NCI-H2196 treated with DMSO at 0.1 percent for 48 hours (cell line): ENCODE measurements at regions not wholly inside any gene's neighbourhood (a gene's known extent, or its start where the extent isn't known, plus 50 kb on each side); places are given as distances from the start of the nearest gene placed in this dataset.
A peak's percentile ranks its signal among the peaks of the same experiment; 100 is the strongest.

Experiments
- DNase-seq: peaks from one replicate; lab custom pipeline; 2025; ENCODE audit not compliant: unreplicated experiment; lab: John Stamatoyannopoulos, UW

DNA sequence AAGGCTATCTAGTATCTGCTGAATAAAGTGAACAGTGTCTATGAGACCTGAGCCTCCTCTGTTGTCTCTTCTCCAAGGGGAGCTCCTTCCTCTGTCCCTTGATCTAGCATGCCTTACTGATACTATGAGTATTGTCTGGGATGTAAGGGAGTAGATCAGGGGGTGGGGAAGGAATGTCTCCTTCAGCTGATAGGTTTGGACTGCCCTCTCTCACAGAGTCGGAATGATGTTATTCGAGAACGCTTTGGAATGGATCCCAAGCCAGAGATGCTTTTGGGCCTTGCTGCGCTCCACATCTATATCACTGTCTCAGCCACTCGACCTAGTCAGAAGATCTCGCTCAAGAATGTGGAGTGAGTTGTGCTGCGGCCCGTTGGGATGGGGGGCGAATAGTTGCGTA is 68.3 kb upstream of the PRPS1 start:
- DNase-seq: no peak

DNA sequence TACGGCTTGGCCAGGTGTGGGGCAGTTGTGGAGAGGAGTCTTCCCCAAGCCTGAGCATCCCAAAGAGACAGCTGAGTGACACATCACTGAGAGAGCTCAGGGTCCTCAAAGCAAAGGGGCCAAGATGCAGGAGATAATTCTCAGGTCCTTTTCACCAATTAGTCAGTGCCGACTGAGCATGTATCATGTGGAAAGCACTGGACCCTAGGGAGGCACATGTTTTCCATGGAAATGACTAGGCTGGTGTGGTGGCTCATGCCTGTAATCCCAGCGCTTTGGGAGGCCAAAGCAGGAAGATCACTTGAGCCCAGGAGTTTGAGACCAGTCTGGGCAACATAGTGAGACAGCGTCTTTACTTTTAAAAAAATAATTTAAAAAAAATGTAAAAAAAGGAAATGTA is 67.3 kb upstream of the PRPS1 start:
- DNase-seq: no peak

DNA sequence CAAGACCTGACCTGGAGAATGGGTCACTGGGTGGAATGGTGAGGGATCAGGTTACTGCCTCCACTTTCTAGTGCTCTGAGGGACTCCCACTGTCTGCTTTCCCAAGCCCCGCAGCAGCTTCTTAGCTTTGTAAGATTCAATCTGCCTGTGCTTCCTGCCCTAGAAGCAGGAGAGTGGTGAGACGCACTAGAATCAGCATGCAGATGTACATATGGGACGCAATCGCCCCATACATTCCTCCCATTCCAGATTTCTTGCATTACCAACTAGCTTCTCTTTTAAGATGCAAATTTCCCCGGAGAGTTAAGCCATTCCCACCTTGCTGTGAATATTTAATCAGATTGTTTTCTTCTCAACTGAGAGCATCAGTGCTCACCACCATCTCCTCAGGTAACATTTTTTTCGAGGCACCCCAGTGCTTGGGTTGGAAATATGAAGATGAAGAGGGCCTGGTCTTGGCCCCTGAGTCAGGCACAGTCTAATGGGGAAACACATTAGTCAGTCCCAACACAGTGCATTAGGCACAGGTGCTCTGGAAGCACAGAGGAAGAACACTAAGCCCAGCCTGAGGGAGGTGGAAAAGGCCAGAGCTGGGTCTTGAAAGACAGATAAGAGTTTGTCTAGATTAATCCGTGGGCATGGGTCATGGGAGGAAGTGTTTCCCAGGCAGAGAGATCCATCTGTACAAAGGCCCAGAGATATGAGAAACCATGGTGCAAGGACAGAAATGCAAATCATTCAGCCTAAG is 66.7 kb upstream of the PRPS1 start:
- no peak for DNase-seq

DNA sequence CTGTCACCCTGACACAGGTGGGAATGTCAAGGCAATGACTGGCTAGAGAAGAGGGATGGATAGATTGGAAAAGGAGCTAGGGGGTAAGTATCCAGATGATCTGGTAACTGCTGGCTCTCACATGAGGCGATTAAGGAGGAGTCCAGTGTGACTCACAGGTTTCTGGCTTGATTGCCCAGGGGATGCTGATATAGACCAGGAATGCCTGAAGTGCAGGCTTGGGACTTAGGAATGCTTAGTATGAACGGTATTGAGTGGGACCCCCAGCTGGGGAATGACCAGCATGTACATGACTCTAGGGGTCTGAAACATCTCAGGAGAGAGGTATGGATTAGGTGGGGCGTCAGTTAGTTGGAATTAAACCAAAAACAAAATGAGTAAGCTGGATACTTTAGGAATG is 65.8 kb upstream of the PRPS1 start:
- DNase-seq: no peak

DNA sequence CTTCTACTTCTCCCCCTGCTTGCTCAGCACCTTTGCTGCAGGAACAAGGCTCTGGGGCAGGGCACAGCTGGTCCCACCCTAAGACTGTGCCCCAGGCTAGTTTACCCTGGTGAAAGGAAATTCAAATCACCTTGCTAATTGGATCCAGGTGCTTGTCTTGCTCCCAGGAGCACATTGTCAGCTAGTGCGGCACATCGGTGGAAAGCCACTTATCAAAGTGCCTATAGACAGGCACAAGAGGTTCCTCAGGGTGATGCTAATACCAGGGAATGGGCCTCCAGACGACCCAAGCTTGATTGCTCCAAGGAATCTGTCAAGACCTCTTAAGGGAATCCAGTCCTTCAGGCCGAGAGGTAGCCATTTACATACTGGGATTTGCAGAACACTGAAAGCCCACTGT is 64.5 kb upstream of the PRPS1 start:
- no peak for DNase-seq

DNA sequence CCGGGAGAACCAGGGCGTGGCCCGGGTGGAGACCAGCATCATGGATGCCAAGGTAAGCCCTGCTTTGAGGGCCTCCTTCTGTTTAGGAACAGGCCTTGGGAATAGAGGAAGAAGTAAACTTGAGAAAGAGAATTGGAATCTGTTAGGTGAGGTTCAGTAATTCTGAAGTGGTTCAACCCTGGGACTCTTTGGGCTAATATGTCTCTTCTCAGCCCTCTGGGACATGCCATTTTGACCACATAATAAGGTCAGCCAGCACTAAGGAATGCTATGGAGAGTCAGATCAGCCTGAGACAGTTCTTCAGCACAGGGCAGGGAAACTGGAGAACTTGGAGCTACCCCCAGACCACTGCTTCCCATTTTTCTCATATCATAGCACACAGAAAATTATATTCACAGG is 63.3 kb upstream of the PRPS1 start:
- DNase-seq: no peak

DNA sequence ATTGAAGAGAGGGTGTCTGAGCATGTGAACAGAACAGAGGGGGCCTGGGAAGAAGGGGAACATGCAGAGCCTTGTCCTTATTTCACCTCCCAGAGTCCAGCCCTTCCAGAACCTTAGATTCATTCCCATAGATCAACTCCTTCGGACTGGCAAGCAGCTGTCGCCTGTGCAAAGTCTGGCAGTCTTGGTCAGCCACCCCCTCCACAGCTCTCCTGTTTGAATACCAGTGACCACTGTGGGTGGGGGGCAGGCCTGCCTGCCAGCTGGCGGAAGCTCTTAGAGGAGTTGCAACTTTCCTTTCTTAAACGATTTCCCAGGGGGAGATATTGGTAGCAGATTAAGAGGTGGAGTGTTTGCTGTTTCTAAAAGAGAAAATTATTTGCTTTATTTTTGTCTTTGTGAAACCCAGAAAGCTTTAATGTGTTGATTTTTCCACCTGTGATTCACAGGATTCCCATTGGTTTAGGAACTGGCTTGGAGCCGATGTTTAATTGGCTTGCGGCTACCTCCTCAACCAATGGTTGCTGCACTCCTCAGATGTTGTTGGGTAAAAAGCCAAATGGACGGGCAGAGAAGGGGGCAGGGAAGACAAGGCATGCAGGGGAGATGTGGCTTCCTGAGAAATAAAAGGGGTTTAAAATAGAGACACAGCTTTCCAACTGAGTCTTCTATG is 62.2 kb upstream of the PRPS1 start:
- DNase-seq: peak; percentile 54

DNA sequence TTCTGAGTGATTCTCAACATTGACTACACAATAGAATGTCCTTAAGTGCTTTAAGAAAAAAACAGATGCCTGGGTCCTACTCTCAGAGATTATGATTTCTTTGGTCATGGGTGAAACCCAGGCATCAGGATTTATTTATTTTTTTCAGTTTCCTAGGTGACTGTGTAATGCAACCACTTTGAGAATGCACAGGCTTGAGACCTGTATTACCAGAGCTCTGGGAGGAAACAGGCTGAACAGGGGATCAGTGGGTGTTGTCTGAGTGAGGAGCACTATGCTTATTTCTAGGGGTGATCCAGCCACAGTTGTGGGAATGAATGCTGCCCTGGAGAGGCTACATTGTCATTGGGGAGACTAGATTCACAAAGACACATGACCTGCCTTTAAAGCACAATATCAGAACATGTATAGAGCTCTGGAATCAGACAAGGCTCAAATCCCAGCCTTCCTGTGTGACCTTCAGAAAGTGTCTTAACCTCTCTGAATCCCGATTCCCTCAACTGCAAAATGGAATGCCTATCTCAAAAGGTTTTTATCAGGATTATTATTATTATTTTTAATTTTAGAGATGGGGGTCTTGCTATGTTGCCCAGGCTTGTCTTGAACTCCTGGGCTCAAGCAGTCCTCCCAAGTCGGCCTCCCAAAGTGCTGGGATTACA is 61.6 kb upstream of the PRPS1 start:
- peak; percentile 20 for DNase-seq

DNA sequence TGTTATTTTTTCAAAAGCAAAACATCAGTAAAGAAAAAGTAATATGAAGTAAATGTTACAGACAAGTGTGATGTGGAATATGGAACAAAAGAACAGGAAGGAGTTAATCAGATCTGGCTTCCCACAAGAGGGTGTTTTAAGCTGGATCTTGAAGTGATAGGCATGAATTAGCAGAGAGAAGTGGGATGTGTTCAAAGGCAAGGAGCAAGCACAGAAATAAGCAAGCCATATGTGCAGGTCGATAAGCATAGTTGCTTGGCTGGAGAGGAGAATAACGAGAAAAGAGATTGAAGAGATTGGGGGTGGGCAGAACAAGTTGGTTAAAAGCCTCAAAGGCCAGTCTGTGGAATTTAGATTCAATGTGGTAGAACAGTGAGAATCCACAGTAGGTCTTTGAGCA is 60.9 kb upstream of the PRPS1 start:
- DNase-seq: no peak

DNA sequence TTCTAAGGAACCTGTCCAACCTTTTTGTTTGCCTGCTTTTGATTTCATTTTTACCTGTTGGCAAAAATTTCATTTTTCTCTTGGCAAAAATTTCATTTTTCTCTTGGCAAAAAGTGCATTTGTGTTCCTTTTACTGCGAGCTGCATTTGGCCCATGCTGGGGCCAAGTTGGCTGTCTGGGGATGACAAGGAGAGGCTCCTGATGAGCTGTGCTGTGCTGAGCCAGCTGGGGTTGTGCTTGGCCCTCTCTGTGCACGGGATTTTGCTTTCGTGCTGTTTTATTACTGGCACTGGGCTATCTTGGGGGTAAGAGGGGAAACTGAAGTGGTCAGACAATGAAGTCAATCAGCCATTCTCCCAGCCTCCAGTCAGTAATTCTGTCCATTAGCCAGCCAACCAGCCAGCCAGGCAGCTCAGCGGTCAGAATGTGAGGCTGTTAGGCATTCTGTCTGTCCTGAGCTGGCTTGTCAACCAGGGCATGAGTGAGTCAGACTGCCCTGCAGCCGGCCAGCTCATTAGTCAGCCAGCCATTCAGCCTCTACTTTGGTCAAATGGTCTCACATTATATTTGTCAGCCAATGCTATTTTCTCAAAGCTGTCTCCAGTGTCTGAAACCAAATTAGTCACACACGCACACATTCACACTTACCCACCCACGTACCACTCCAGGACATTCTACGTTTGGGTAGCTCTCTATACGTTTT is 56.9 kb upstream of the PRPS1 start:
- no peak for DNase-seq

DNA sequence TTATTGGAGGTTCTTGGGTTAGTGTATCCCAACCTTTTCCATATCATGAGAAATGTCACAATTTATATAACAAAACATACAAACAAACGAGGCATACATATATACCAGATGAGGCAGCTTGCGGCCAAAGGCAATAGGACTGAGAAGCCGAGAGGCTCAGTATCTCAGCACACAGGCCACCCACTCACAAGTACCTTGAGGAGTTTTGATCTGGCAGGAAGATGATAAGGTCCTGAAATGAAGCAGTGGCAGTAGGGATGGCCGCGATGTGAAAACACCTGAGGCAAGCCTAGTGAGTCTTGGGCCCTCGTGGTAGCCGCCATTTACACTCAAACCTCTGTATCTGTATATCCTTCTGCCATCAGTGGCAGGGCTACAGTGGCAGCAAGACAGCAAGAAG is 55.3 kb upstream of the PRPS1 start:
- DNase-seq: no peak

DNA sequence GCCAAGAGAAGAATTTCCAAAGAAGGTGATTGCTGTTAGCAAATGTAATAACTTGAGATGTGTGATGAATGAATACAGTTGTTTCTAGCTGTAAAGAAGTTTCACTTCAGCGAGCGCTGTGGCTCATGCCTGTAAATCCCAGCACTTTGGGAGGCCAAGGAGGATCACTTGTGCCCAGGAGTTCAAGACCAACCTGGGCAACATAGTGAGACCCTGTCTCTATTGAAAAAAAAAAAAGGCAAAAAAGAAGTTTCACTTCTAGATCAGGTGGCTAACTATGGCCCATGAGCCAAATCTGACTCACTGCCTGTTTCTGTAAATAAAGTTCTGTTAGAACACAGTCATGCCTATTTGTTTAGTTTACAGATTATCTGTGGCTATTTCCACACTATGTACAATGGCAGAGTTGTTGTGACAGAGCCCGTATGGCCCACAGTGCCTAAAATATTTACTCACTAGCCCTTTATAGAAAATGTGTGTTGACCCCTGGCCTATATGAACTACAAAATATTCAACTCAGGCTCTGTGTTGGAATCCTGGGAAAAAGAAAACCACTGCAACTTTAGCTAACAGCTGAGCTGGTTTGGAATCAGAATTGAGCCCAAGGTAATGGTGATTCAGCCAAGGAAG is 54.1 kb upstream of the PRPS1 start:
- DNase-seq: no peak

DNA sequence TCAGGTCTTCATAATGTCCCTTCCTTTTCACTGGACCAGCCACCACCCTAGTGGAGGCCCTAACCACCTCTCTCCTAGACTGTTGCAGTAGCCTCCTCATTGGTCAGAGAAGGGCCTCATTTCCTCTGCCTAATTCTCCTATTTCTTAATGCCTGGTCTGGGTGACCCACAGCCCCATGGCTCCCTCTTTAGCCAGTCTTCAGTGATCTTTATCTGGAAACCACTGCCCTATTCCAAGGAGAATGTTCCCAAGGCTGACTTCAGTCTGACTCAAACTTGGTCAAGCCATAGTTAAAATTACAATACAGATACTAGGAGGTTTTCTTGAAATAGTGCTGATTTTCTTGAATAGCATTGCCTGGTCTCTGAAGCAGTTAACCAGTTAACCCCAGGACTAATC is 53.6 kb upstream of the PRPS1 start:
- DNase-seq: no peak

DNA sequence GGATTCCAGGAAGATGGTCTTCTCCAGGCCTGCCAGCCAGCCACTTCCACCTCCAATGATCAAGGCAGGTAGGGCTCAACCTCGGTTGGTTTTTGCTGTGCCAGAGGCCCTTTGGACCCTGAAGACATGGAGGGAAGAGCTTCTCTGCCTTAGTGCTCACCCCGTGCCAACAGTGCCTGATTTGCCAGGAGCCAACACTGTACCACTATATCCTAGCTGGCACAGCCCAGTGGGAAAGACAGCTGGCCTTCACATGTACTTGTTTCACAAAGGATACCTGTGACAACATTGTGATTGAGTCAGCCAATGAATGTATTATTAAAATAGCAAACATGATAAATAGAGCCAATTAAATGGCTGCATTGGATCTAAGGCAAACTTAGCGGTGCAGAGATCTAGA is 51.9 kb upstream of the PRPS1 start:
- DNase-seq: no peak

DNA sequence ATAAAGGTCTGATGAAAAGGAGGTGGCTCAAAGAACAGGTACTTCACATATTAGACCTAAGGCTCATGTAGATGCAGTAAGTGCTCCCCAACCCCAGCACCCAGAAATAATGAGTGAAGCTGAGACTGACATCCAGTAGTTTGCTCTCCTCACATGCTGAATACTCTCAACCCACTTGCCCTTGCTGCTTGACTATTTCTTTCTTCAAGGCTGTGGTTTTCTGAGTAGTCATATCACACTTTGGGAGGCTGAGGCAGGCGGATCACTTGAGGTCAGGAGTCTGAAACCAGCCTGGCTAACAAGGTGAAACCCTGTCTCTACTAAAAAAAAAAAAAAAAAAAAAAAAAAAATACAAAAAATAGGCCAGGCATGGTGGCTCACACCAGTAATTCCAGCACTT is 51.5 kb upstream of the PRPS1 start:
- no peak for DNase-seq

DNA sequence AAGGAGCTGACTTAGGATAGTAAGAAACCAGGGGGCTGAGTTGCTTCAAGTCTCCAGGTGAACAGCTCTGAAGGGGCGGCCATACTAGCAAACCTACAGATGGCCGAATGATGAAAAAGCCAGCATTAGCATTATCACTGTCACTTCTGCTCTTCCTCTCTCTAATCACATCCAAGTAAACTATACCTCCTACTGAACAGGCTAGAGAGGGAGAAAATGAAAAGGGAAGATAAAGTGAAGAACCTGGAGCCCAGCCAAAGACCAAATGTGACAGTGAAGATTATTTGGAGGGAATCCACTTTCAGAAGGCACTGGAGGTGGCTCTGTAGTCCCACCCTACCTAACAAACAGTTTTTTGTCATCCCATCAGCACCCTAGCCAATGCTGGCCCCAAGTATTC is 50.4 kb upstream of the PRPS1 start:
- DNase-seq: no peak
